Smooth muscle cell (in vitro differentiated cells): ENCODE measurements at regions not wholly inside any gene's neighbourhood (a gene's known extent, or its start where the extent isn't known, plus 50 kb on each side); places are given as distances from the start of the nearest gene placed in this dataset.

Experiments
- DNase-seq: peaks from one replicate; lab custom pipeline; 2025; ENCODE audit not compliant: unreplicated experiment; lab: John Stamatoyannopoulos, UW
- H2AFZ ChIP-seq: fragments of 200-600 bp; sonication (generic); 2 replicates; pipeline ENCODE4 v1.6.0; 2016; ENCODE audit warnings: antibody characterized with exemption, low read depth, mild to moderate bottlenecking
- H3F3A ChIP-seq: fragments of 200-600 bp; sonication (generic); 2 replicates; pipeline ENCODE4 v1.6.0; 2017; ENCODE audit warnings: antibody characterized with exemption, low read depth
- H3K27ac ChIP-seq: fragments of 200-600 bp; sonication (generic); 2 replicates; pipeline ENCODE4 v1.5.1; 2016; ENCODE audit warnings: low read depth, mild to moderate bottlenecking
- H3K27me3 ChIP-seq: fragments of 200-600 bp; sonication (generic); 2 replicates; pipeline ENCODE4 v1.6.1; 2016; ENCODE audit warnings: low read depth, mild to moderate bottlenecking
- H3K36me3 ChIP-seq: fragments of 200-600 bp; sonication (generic); 2 replicates; pipeline ENCODE4 v1.5.1; 2016; ENCODE audit warnings: low read depth
- H3K4me1 ChIP-seq: fragments of 200-600 bp; sonication (generic); 2 replicates; pipeline ENCODE4 v1.5.1; 2016; ENCODE audit warnings: low read depth
- H3K4me2 ChIP-seq: fragments of 200-600 bp; sonication (generic); 2 replicates; pipeline ENCODE4 v1.6.0; 2016; ENCODE audit warnings: mild to moderate bottlenecking
- H3K4me3 ChIP-seq: fragments of 200-600 bp; sonication (generic); 2 replicates; pipeline ENCODE4 v1.5.1; 2016; ENCODE audit warnings: mild to moderate bottlenecking
- H3K79me2 ChIP-seq: fragments of 200-600 bp; sonication (generic); 2 replicates; pipeline ENCODE4 v1.6.0; 2016; ENCODE audit warnings: low read depth, mild to moderate bottlenecking
- H3K9ac ChIP-seq: fragments of 200-600 bp; sonication (generic); 2 replicates; pipeline ENCODE4 v1.6.0; 2016; ENCODE audit warnings: low read depth
- H3K9me3 ChIP-seq: fragments of 200-600 bp; sonication (generic); replicated peaks from 2 replicates; pipeline ENCODE4 v1.5.1; 2016; ENCODE audit warnings: low read depth
- H4K20me1 ChIP-seq: fragments of 200-600 bp; sonication (generic); 2 replicates; pipeline ENCODE4 v1.6.0; 2016; ENCODE audit warnings: low read depth
- WGBS: methylation state at CpG from one replicate; pipeline ENCODE4 v1.1.7; 2016; ENCODE audit warnings: low lambda C conversion rate; 5-methylcytosine and 5-hydroxymethylcytosine counted together
- TF ChIP-seq, protein P1 (sequence below): fragments of 200-600 bp; sonication (generic); IDR thresholded peaks from 2 replicates; pipeline ENCODE4 v1.5.1; 2017; ENCODE audit warnings: borderline replicate concordance, mild to moderate bottlenecking, antibody characterized with exemption; ENCODE audit not compliant: insufficient read depth, poor library complexity, severe bottlenecking

DNA sequence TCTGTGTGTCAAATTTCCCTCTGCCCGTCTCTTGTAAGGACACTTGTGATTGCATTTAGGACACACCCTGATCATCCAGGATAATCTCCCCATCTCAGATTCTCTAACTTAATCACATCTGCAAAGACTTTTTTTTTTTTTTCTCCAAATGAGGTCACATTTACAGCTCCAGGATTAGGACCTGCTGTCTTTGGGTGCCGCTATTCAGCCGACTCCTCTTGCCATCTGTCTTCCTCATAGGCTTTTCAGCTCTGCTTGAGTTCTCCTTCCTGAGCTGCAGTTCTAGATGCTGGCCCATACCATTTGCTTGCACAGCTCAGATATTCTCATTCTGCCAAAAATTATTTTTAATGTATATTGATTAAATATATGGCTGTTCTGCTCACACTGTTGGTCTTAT lies 94.3 kb upstream of the TLE3 start:
- Histone ChIP-seq H2AFZ (no peak overlapping the region), H3K9me3 (no peaks in the 10 kb centered on the region), H3K4me3 (no peak overlapping the region), H3K36me3 (no peaks in the 10 kb centered on the region), H3K9ac (no peak overlapping the region), H3K27me3 (no peaks in the 10 kb centered on the region), H3K27ac (no peak overlapping the region), H3K79me2 (no peaks in the 10 kb centered on the region), H3K4me2 (no peak overlapping the region), H3F3A (peaks cover 15% of the 10 kb centered on the region), H3K4me1 (peaks cover 24% of the 10 kb centered on the region), H4K20me1 (no peaks in the 10 kb centered on the region)
- TF ChIP-seq, protein P1, sequence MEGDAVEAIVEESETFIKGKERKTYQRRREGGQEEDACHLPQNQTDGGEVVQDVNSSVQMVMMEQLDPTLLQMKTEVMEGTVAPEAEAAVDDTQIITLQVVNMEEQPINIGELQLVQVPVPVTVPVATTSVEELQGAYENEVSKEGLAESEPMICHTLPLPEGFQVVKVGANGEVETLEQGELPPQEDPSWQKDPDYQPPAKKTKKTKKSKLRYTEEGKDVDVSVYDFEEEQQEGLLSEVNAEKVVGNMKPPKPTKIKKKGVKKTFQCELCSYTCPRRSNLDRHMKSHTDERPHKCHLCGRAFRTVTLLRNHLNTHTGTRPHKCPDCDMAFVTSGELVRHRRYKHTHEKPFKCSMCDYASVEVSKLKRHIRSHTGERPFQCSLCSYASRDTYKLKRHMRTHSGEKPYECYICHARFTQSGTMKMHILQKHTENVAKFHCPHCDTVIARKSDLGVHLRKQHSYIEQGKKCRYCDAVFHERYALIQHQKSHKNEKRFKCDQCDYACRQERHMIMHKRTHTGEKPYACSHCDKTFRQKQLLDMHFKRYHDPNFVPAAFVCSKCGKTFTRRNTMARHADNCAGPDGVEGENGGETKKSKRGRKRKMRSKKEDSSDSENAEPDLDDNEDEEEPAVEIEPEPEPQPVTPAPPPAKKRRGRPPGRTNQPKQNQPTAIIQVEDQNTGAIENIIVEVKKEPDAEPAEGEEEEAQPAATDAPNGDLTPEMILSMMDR, result no peak
- DNase-seq, result no peak
- 96% methylated on average over 3 of the region's 3 CpGs for WGBS

DNA sequence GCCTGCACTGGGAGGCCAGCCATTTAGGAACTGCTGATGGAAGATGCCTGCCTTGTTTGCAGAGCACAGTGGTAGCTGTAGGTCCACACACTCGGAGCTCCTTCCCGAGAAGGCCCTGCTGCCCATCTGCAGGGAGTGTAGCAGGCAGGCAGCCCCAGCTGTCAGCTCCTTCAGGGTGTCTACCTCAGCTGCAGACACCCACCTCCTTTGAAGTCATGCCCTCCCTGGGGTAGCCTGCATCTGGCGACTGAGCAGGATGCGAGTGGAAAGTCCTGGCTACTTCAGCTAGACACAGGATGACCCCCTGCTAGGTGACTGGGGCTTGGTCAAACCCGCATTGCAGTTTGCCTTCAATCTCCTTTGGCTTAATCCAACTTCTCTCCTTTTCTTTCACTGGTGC lies 93.2 kb upstream of the TLE3 start:
- no peak for DNase-seq
- Histone ChIP-seq H3K27me3 (no peaks in the 10 kb centered on the region), H3K79me2 (no peaks in the 10 kb centered on the region), H3K27ac (no peak overlapping the region), H3K9me3 (no peaks in the 10 kb centered on the region), H3K4me3 (no peak overlapping the region), H3K4me1 (peaks cover 17% of the 10 kb centered on the region), H2AFZ (no peak overlapping the region), H3K36me3 (no peaks in the 10 kb centered on the region), H3K4me2 (no peak overlapping the region), H3F3A (peaks cover 7% of the 10 kb centered on the region), H3K9ac (no peak overlapping the region), H4K20me1 (no peaks in the 10 kb centered on the region)
- 84% methylated on average over 5 of the region's 5 CpGs for WGBS
- TF ChIP-seq, protein P1, result no peak

DNA sequence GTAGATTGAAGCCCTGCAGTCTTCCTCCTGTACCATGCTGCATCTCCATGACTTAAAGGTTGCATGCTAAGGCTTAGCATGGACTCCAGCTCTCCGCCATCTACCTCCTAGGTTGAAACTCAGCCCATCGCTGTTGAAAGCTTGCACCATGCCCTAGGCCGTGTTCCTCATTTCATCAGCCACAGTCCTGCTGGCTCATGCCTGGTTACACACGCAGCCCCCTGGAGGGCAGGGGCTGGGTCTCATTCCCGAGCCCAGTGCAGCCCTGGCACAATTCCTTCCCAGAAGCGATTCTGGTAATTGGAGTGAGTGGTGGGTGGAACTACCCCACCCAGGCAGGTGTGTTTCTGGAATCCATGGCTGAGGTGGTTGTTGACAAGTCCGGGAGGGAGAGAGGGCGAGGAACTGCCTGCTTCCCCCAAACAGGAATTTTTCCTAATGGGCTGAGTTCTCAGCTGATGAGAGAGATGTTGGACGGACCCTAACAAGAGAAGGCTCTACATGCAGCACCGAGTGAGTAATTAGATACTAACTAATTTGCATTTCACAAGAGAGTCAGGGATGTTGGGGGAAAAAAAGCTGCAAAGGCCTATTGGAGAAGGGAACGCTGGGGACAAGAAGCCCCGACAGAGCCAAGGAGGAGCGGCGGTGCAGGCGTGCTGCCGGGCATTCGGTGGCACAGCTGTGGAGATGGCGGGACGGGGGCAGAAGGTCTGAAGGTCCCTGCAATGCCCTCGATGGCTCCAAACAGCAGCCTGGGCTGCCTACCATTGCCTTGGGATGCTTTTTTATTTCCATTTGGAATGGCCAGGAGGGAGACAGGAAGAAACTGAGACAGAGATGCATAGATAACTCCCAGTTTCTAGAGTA lies 92.3 kb upstream of the TLE3 start:
- 87% methylated on average over 20 of the region's 20 CpGs for WGBS
- TF ChIP-seq, protein P1, result no peak
- no peak for DNase-seq

DNA sequence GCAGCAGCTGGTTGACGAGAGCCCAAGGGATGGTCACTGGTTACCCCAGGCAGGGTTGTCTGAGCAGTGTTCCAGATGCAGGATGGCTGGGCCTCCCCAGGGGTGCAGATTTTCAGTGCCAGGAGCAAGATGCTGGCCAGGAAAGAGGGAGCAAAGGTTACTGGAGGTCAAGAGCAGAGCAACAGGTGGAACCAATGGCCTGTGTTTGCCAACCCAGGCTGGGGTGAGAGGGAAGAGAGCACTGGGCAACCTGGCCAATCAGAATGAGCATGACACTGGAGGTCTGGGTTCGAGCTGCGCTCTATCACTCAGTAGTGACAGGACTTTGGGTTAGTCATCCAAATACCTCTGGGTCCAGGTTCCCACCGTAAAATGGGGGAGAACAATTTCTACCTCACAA lies 90.6 kb upstream of the TLE3 start:
- TF ChIP-seq, protein P1, result no peak
- Histone ChIP-seq H3K79me2 (no peaks in the 10 kb centered on the region), H3K4me1 (peaks cover 15% of the 10 kb centered on the region), H4K20me1 (no peaks in the 10 kb centered on the region), H3K4me3 (no peak overlapping the region), H3K27ac (no peak overlapping the region), H3K36me3 (no peaks in the 10 kb centered on the region), H3K9ac (no peak overlapping the region), H3K4me2 (no peak overlapping the region), H2AFZ (no peak overlapping the region), H3K9me3 (no peaks in the 10 kb centered on the region), H3F3A (peaks cover 5% of the 10 kb centered on the region), H3K27me3 (no peaks in the 10 kb centered on the region)
- 100% methylated on average over 4 of the region's 4 CpGs for WGBS
- no peak for DNase-seq

More for the DNA sequence above, 92.3 kb upstream of the TLE3 start:
- Histone ChIP-seq H4K20me1 (no peaks in the 10 kb centered on the region), H3K4me1 (peaks cover 20% of the 10 kb centered on the region), H3K4me3 (no peak overlapping the region), H3K9me3 (no peaks in the 10 kb centered on the region), H3F3A (peaks cover 7% of the 10 kb centered on the region), H3K27me3 (no peaks in the 10 kb centered on the region), H3K79me2 (no peaks in the 10 kb centered on the region), H2AFZ (no peak overlapping the region), H3K4me2 (no peak overlapping the region), H3K9ac (no peak overlapping the region), H3K27ac (no peak overlapping the region), H3K36me3 (no peaks in the 10 kb centered on the region)
